Ishikawa (cell line): ENCODE measurements at regions not wholly inside any gene's neighbourhood (a gene's known extent, or its start where the extent isn't known, plus 50 kb on each side); places are given as distances from the start of the nearest gene placed in this dataset.

ENCODE experiments used
- CEBPB ChIP-seq: IDR thresholded peaks from 2 replicates; pipeline ENCODE4 v1.6.1; 2012
- CREB1 ChIP-seq: IDR thresholded peaks from 2 replicates; pipeline ENCODE4 v1.6.1; 2012; ENCODE audit warnings: low read depth
- EGR1 ChIP-seq: IDR thresholded peaks from 2 replicates; pipeline ENCODE4 v1.6.1; 2012
- EP300 ChIP-seq: IDR thresholded peaks from 2 replicates; pipeline ENCODE4 v1.6.1; 2012; ENCODE audit warnings: borderline replicate concordance
- FOXM1 ChIP-seq: IDR thresholded peaks from 2 replicates; pipeline ENCODE4 v1.6.1; 2012; ENCODE audit warnings: low read depth, borderline replicate concordance
- NFIC ChIP-seq: IDR thresholded peaks from 2 replicates; pipeline ENCODE4 v1.6.1; 2012
- RAD21 ChIP-seq: IDR thresholded peaks from 2 replicates; pipeline ENCODE4 v1.6.1; 2012; ENCODE audit warnings: low read depth
- TAF1 ChIP-seq: IDR thresholded peaks from 2 replicates; pipeline ENCODE4 v1.6.1; 2012; ENCODE audit warnings: low read depth, mild to moderate bottlenecking
- TCF12 ChIP-seq: IDR thresholded peaks from 2 replicates; pipeline ENCODE4 v1.6.1; 2012; ENCODE audit warnings: low read depth
- TEAD4 ChIP-seq: IDR thresholded peaks from 2 replicates; pipeline ENCODE4 v1.6.1; 2012
- YY1 ChIP-seq: IDR thresholded peaks from 2 replicates; pipeline ENCODE4 v1.6.1; 2012; ENCODE audit warnings: low read depth
- ZBTB7A ChIP-seq: IDR thresholded peaks from 2 replicates; pipeline ENCODE4 v1.6.1; 2012; ENCODE audit warnings: low read depth
- TF ChIP-seq, protein P1 (sequence below): IDR thresholded peaks from 2 replicates; pipeline ENCODE4 v1.6.1; 2012
- TF ChIP-seq, protein P2 (sequence below): IDR thresholded peaks from 2 replicates; pipeline ENCODE4 v1.6.1; 2012
- TF ChIP-seq, protein P3 (sequence below): IDR thresholded peaks from 2 replicates; pipeline ENCODE4 v1.6.1; 2012; ENCODE audit warnings: low read depth, mild to moderate bottlenecking

DNA sequence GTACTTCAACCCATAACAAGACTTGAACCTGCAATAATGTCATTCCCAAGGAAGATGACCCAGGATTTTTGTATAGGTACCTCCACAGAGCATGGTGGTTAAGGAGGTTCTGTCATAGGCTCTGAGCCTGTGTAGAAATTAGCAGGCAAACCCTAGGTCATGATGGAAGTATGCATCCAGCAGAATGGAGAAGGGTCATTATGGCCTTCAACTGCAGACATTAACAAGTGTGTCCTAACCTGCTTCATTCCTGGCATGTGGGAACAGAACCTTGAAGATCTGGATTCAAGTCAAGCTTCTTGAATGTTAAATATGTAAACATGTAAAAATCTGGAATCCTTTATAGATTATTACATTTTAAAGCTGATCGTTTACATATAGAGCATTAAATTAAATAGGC is 116.2 kb upstream of the SLC38A4 start:
- no peak for TF ChIP-seq NFIC
- TF ChIP-seq RAD21: no peak
- TF ChIP-seq FOXM1: no peak
- no peak for TF ChIP-seq EGR1
- TF ChIP-seq, protein P1, sequence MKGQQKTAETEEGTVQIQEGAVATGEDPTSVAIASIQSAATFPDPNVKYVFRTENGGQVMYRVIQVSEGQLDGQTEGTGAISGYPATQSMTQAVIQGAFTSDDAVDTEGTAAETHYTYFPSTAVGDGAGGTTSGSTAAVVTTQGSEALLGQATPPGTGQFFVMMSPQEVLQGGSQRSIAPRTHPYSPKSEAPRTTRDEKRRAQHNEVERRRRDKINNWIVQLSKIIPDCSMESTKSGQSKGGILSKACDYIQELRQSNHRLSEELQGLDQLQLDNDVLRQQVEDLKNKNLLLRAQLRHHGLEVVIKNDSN: no peak
- no peak for TF ChIP-seq EP300
- no peak for TF ChIP-seq TAF1
- TF ChIP-seq, protein P2, sequence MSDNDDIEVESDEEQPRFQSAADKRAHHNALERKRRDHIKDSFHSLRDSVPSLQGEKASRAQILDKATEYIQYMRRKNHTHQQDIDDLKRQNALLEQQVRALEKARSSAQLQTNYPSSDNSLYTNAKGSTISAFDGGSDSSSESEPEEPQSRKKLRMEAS: no peak
- TF ChIP-seq, protein P3, sequence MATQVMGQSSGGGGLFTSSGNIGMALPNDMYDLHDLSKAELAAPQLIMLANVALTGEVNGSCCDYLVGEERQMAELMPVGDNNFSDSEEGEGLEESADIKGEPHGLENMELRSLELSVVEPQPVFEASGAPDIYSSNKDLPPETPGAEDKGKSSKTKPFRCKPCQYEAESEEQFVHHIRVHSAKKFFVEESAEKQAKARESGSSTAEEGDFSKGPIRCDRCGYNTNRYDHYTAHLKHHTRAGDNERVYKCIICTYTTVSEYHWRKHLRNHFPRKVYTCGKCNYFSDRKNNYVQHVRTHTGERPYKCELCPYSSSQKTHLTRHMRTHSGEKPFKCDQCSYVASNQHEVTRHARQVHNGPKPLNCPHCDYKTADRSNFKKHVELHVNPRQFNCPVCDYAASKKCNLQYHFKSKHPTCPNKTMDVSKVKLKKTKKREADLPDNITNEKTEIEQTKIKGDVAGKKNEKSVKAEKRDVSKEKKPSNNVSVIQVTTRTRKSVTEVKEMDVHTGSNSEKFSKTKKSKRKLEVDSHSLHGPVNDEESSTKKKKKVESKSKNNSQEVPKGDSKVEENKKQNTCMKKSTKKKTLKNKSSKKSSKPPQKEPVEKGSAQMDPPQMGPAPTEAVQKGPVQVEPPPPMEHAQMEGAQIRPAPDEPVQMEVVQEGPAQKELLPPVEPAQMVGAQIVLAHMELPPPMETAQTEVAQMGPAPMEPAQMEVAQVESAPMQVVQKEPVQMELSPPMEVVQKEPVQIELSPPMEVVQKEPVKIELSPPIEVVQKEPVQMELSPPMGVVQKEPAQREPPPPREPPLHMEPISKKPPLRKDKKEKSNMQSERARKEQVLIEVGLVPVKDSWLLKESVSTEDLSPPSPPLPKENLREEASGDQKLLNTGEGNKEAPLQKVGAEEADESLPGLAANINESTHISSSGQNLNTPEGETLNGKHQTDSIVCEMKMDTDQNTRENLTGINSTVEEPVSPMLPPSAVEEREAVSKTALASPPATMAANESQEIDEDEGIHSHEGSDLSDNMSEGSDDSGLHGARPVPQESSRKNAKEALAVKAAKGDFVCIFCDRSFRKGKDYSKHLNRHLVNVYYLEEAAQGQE: no peak
- no peak for TF ChIP-seq TCF12
- TF ChIP-seq CREB1: no peak
- no peak for TF ChIP-seq YY1
- TF ChIP-seq TEAD4: no peak
- no peak for TF ChIP-seq ZBTB7A
- TF ChIP-seq CEBPB: no peak

DNA sequence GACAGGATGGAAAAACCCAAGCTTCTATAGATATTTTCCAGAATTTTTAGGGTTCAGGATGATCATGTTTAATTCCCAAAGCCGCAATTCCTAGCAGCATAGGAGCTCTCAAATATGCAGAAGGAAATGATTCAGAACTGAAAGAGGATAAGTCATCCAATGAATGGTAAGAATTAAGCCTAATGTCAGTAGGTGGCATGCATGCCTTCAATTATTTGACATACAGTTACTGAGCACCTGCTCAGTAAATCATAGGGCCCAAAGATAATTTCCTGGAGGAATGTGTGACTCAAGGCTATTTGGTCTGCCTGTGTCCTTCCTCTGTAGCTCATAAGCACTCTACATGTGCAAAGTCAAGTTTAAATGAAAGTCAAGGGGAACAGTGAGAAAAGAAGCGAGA is 116.8 kb upstream of the SLC38A4 start:
- peak; percentile 62; the same call in 1 of the 2 replicates for TF ChIP-seq FOXM1
- TF ChIP-seq TEAD4: peak; percentile 81; the same call in 1 of the 2 replicates
- TF ChIP-seq ZBTB7A: no peak
- TF ChIP-seq, protein P2: peak; percentile 85
- no peak for TF ChIP-seq EGR1
- peak; percentile 74; the same call in 1 of the 2 replicates for TF ChIP-seq EP300
- TF ChIP-seq, protein P1: no peak
- TF ChIP-seq RAD21: peak; percentile 38; the same call in 1 of the 2 replicates
- TF ChIP-seq TCF12: peak; percentile 88

DNA sequence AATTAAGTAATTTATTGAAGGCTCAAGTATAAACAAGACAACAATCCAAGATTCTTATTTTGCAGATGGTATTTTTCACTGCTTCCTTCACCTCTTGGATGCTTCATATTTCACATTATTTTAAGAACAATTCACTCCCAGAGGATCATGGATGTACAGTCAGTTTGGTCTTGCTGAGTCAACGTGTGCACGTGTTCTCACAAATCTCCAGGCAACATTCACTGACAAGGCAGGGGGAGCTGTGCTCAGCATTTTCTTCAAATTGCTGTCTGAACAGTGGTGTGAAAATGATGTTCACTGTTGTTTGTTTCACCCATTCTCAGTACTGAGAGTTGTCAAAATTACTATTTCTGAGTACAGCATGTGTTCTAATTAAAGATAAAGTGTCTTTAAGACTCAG is 118.3 kb upstream of the SLC38A4 start:
- no peak for TF ChIP-seq CEBPB
- no peak; the same call in 1 of the 2 replicates for TF ChIP-seq RAD21
- no peak for TF ChIP-seq FOXM1
- TF ChIP-seq, protein P2: peak; percentile 82
- no peak for TF ChIP-seq ZBTB7A
- no peak for TF ChIP-seq TAF1
- no peak for TF ChIP-seq CREB1
- TF ChIP-seq, protein P1: peak; percentile 65

DNA sequence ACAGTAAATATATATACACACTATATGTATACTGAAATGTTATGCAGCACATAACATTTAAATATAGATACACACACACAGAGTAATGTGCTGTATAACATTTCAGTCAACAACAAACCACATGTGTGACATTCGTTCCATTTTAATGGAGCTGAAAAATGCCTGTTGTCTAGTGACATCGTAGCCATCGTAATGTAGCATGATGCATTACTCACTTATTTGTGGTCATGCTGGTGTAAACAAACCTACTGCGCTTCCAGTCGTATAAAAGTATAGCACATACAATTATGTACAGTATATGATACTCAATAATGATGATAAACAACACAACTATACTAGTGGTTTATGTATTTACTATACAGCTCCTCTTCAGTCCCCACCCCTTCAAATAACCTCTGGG is 119.0 kb upstream of the SLC38A4 start:
- TF ChIP-seq TEAD4 (no peak), CREB1 (no peak), FOXM1 (no peak), CEBPB (no peak), TAF1 (no peak), RAD21 (no peak), EGR1 (no peak), ZBTB7A (no peak), TCF12 (no peak), EP300 (no peak), NFIC (no peak)
- TF ChIP-seq, protein P2: no peak
- TF ChIP-seq, protein P1: no peak

DNA sequence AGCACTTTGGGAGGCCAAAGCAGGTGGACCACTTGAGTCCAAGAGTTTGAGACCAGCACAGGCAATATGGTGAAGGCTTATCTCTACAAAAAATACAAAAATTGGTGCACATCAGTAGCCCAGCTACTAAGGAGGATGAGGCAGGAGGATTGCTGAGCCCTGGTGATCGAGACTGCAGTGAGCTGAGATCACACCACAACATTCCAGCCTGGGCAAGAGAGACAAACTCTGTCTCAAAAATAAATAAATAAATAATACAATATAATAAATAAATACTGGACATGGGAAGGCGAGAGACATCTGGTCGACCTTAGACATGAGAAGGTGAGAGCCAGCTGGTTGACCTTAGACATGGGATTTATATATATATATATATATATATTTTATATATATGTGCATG is 119.8 kb upstream of the SLC38A4 start:
- TF ChIP-seq YY1: no peak
- no peak for TF ChIP-seq NFIC
- TF ChIP-seq CEBPB: no peak
- TF ChIP-seq CREB1: no peak
- TF ChIP-seq EP300: no peak

DNA sequence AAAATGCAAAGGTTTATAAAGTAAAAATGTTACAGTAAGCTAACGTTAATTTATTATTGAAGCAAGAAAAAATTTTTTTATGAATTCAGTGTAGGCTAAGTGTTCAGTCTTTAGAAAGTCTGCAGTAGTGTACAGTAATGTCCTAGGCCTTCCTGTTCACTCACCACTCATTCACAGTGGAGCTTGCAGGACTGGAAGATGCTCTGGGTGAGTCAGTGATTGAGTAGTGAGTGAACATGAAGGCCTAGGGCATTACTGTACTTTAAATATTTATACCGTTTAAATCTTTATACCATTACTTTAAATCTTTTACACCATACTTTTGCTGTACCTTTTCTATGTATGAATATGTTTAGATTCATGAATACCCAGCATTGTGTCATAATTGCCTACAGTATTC is 120.3 kb upstream of the SLC38A4 start:
- TF ChIP-seq, protein P1: no peak
- TF ChIP-seq EGR1 (no peak), CEBPB (no peak), TCF12 (no peak), RAD21 (no peak)
- TF ChIP-seq, protein P3: no peak
